Motor neuron (in vitro differentiated cells): ENCODE measurements at regions not wholly inside any gene's neighbourhood (a gene's known extent, or its start where the extent isn't known, plus 50 kb on each side); places are given as distances from the start of the nearest gene placed in this dataset.
A peak's percentile ranks its signal among the peaks of the same experiment; 100 is the strongest.
"Not testable (repeated sequence)": the region's sequence is repeated elsewhere in the genome, so short reads cannot be mapped to it uniquely, and the experiment has no call there.

Source experiments
- ATAC-seq, 8 experiments: fragments of 200-7000 bp; cut with Tn5 transposase; replicated peaks in 6 of 8; 2 replicates each; pipeline ENCODE4 v1.8.0; 2021; ENCODE audit warnings: mild to moderate bottlenecking in 8 of 8, moderate library complexity in 8 of 8
- H3K27ac ChIP-seq, 2 donors: fragments of 250-450 bp; sonication (Bioruptor Pico); 2 replicates each; pipeline ENCODE4 v1.9.0; 2021; ENCODE audit warnings: antibody characterized with exemption in 2 of 2, mild to moderate bottlenecking in 2 of 2, moderate library complexity in 1 of 2
- H3K4me1 ChIP-seq, 2 donors: fragments of 250-450 bp; sonication (Bioruptor Pico); replicated peaks in 1 of 2; 2 replicates each; pipeline ENCODE4 v1.6.1; 2021; ENCODE audit warnings: antibody characterized with exemption in 2 of 2, mild to moderate bottlenecking in 2 of 2, moderate library complexity in 1 of 2
- H3K4me3 ChIP-seq, 5 donors: fragments of 250-450 bp; sonication (Bioruptor Pico); 2 replicates each; pipeline ENCODE4 v1.9.0; 2021; ENCODE audit warnings: antibody characterized with exemption in 5 of 5, mild to moderate bottlenecking in 5 of 5, moderate library complexity in 4 of 5
- WGBS, 10 experiments: fragments of 450-650 bp; shearing (Covaris generic); methylation state at CpG; one replicate each; pipeline ENCODE4 v1.0.0; 2022; 5-methylcytosine and 5-hydroxymethylcytosine counted together
- in situ Hi-C, 9 experiments: fragments of 400-800 bp; cut with MboI; loops; one replicate each; pipeline ENCODE4 v1.15.0; 2021; ENCODE audit warnings: low sequenced_read_pairs in 9 of 9, low pct_unique_long_range_greater_than_20kb in 2 of 9; ENCODE audit not compliant: unreplicated experiment in 9 of 9

DNA sequence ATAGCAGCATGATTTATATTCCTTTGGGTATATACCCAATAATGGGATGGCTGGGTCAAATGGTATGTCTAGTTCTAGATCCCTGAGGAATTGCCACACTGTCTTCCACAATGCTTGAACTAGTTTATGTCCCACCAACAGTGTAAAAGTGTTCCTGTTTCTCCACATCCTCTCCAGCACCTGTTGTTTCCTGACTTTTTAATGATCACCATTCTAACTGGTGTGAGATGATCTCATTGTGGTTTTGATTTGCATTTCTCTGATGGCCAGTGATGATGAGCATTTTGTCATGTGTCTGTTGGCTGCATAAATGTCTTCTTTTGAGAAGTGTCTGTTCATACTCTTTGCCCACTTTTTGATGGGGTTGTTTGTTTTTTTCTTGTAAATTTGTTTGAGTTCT lies 54.0 kb upstream of the GPR89A start:
- H3K27ac ChIP-seq, in situ Hi-C loops, H3K4me1 ChIP-seq, H3K4me3 ChIP-seq, ATAC-seq: not testable (repeated sequence)

DNA sequence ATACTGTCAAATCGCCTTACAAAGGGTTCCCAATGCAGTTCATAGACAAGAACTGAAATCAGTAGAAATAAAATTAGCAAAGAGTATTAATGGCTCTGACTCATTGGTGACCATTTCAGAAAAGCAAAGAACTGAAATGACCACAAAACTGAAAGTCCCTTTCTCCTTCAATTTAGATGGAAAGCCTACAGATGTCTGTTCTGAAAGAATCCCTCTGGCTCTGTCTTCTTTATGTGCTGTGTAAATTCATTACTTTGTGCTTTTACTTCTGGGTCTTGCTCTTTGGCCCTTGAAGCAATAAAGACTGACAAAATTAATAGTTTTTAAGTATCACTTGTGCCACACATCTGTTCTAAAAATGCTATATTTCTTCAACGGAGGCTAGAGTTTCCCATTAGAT lies 62.7 kb upstream of the GPR89A start:
- Histone ChIP-seq H3K4me1 (no peaks in the 10 kb centered on the region), H3K27ac (no peak overlapping the region), H3K4me3 (no peak overlapping the region)
- ATAC-seq: no peak
- in situ Hi-C loops: no loop called here
- 18 to 100% (median 71%) methylated on average over 1 to 2 of the region's 2 CpGs for WGBS, 10 experiments

DNA sequence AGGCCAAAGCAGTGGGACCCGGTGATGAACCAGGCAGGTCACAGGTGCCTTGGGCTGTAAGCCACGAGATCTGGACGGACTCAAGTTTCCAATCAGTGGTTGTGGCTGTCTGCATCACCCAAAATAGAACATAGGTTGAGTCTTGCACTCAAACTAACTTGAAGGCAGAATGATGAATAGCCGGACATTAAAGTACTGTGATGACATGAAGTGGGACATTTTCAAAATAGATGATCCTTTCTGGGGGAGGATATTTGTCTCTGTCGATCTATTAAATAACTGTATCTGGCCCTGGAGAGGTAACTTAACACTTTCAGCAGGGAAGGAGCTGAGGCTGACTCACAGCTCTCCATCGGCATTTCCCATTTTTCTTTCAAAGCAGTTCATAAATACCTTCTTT lies 66.1 kb upstream of the GPR89A start:
- in situ Hi-C loops, H3K27ac ChIP-seq, H3K4me1 ChIP-seq, H3K4me3 ChIP-seq: not testable (repeated sequence)
- 0% methylated on average over 1 of the region's 6 CpGs; no CpG with 5 or more reads in 9 of the 10 experiments for WGBS, 10 experiments
- peak in 3 of 8 experiments; percentile 31 to 53 (median 50) for ATAC-seq

DNA sequence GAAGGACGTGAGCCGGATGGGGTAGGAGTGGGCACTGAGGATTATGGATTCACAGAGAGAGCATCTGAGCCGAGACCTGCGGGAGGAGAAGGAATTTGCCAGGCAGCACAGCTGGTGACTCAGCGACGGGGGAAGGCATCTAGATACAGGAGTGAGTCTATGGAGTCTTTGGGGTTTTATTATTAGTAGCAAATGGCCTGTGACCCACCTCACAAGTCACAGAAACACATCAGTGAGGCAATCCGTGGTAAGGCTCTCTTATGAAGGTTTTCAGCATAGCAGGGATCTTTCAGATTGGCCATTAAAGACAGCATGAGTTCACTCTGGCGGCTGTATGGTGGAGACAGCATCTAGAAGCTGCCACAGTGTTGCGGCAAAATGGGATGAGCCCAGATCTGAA lies 66.5 kb upstream of the GPR89A start:
- H3K4me3 ChIP-seq, H3K4me1 ChIP-seq, H3K27ac ChIP-seq, in situ Hi-C loops: not testable (repeated sequence)
- 18 to 38% methylated on average over 3 of the region's 9 CpGs; no CpG with 5 or more reads in 8 of the 10 experiments for WGBS, 10 experiments
- ATAC-seq: peak; percentile 24 to 83 (median 70)

DNA sequence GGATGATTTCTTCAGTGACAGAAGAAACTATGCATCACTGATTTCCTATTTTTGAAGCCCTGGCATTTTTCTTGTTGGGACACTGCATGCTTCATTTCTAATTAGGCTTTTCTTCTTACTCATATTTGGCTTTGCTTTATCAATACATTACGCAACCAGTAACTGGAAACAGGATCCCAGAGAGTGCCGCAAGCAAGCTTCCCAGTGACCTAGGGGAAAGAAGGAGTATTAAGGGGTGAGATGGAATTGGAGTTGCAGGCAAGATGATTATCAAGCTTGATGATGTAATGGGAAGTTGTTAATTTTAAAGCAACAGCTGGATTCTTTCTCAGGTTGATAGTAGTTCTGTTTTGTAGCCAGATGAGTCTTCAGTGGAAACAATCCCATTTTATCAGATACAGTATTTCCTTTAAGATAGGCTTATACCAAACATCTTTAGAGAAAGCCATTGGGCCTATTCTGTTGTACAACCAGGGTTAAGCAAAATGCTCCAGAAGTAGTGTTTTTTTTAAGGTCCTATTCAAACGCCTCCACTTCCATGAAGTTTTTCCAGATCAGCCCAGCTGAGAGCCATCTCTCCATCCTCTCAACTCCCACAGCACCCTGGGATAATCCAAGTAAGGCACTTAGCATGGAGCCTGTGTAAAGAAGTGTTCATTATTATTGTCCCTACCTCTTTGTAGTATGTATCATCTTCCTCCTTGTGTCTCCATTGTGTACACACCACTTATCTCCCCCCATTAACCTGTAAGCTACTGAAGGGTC lies 69.5 kb upstream of the GPR89A start:
- H3K27ac ChIP-seq, in situ Hi-C loops, H3K4me1 ChIP-seq, H3K4me3 ChIP-seq, ATAC-seq: not testable (repeated sequence)
- 7 to 100% (median 83%) methylated on average over 1 to 2 of the region's 3 CpGs; no CpG with 5 or more reads in 6 of the 10 experiments for WGBS, 10 experiments

DNA sequence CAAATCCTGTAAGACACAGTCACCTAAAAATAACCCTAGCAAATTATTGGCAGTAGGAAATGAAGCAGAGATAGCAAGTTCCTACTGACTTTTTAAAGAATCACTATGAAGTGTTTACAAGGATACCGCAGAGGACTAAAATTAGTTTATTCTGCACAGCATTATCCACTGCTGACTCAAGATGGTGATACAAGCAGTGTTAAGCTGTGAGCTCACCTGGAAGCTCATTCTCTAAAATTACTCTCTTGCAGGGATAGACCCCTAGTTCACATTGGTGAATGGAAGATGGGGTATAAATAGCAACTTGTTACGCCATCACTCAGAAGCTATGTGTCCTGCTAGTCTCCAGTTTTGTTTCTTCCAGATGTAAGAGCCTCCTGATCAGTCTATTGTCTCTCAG lies 70.8 kb upstream of the GPR89A start:
- H3K4me3 ChIP-seq, H3K27ac ChIP-seq, H3K4me1 ChIP-seq, in situ Hi-C loops: not testable (repeated sequence)
- 100% methylated on average over 1 of the region's 2 CpGs; no CpG with 5 or more reads in 8 of the 10 experiments for WGBS, 10 experiments
- ATAC-seq: peak in 5 of 8 experiments; percentile 38 to 80 (median 61)

DNA sequence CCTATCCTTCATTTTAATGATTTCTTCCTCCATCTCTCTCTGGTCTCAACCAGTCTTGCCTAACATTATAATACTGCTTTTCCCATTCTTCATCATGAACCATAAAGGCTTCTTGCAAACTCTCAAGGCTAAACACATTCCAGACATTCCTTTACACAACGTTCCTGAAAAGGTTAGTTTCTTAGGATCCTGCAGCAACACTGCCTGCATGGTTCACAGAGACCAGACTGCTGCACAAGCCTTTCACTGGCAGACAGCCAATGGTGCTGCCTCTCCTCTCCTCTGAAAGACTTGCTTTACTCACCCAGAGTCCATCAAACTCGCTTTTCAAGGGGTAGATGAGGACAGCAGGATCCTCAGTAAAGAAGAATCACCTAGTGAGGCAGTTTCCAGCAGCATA lies 72.3 kb upstream of the GPR89A start:
- H3K4me1 ChIP-seq, H3K27ac ChIP-seq, in situ Hi-C loops, H3K4me3 ChIP-seq: not testable (repeated sequence)
- ATAC-seq: peak; percentile 32 to 89 (median 69)
- 0 to 17% (median 0%) methylated on average over 1 of the region's 2 CpGs; no CpG with 5 or more reads in 7 of the 10 experiments for WGBS, 10 experiments

DNA sequence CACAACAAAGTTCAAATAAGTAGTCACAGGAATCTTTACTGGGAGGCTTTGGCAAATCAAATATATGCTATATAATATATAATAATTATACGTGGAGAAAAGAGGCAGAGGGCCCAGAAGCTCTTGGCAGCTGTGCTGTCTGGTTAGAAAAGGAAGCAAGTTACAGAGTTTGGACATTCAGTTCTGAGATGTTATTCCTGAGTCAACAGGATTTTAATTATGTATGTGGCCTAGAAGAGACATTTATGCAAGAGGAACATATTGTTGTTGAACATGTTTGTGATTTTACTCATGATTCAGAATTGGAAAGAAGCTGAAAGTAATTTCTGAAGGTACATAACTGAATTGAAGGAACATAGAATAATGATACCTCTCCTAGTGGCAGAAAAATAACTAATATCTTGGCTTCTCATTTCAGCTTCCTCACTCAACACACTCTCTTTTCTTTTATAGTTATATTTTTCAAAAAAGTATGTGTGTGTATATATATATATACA lies 79.7 kb upstream of the GPR89A start:
- H3K27ac ChIP-seq, in situ Hi-C loops, H3K4me1 ChIP-seq, H3K4me3 ChIP-seq: not testable (repeated sequence)
- WGBS, 10 experiments: 22 to 100% (median 56%) methylated on average over 1 of the region's 1 CpG; no CpG with 5 or more reads in 5 of the 10 experiments
- ATAC-seq: peak in 3 of 8 experiments; percentile 58 to 71 (median 59)

DNA sequence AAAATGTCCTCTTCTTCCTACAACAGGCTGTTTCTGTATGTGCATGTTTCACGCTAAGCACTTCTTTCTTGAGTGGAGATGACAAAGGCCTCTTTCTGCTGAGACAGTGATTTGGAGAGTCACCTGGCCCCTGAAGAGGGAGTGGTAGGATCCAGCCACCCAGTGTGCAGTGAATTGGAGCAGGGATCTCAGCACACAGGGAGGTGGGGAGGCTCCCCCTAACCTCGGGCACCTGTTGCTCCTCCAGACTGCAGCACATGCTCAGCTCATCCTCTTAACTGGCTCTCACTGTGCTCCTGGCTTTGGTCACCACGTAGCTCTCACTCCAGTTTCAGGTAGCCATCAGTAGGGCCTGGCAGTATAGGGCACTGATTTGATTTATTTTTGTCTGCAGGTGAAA lies 87.6 kb upstream of the GPR89A start:
- H3K27ac ChIP-seq, H3K4me1 ChIP-seq, ATAC-seq, in situ Hi-C loops, H3K4me3 ChIP-seq: not testable (repeated sequence)
- WGBS, 10 experiments: 61 to 71% methylated on average over 1 to 2 of the region's 3 CpGs; no CpG with 5 or more reads in 8 of the 10 experiments

DNA sequence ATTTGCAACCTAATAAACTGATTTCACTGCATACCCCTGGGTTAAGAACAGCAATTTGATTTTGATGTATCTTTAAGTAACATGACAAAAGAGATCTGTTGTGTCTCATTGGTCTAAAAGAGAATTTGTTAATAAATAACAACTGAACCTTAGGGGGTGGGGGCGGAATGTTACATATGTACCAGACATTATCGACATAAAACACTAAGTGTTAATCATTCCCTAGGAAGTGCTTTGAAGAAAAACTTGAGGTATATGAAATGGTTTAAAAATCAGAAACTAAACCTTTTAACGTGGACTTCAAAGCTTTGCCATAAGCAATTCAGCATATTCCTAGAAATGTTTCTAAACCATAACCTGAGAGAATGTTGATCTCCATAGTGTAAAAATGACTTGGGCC lies 88.5 kb upstream of the GPR89A start:
- WGBS, 10 experiments: 19 to 73% (median 34%) methylated on average over 1 to 3 of the region's 3 CpGs; no CpG with 5 or more reads in 2 of the 10 experiments
- H3K27ac ChIP-seq, H3K4me3 ChIP-seq, H3K4me1 ChIP-seq, ATAC-seq, in situ Hi-C loops: not testable (repeated sequence)

DNA sequence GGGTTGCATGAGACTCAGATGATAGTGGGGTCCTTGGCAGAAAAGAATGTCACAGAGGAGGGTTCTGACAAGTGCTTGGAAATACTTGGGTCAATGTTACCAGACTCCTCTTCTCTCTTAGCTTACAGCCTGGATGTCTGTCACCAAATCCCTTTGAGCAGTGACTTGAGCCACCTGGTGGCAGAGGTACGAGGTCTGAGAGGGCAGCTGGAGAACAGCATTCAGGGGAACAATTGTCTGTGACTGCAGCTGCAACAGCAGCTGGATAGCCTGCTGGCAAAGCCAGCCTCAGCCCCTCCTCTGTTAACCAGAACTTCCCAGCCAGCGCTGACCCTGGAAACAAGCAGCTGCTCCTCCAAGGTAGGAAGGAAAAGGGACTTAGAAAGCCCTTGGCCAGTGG lies 87.6 kb upstream of the NBPF20 start:
- ATAC-seq: not testable (repeated sequence)
- no CpG with 5 or more reads among the region's 2 CpGs for WGBS, 10 experiments

DNA sequence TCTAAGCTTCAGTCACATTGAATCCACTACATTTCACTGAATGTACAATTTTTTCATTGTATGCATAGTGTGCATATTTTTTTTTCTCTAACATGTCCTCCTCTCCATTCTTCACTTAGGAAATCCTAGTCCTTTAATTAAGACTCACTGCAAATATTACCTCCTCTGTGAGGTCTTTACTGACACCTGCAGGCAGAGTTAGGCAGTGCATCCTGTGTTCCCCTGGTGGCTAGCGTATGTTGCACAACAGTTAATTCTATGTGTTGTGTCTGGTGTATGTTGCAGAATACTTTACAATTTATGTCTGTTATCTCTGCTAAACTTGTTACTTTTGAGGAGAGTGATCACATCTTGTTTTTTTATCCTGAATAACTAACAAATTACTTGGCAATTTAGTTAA lies 82.7 kb upstream of the NBPF20 start:
- no CpG with 5 or more reads among the region's 1 CpG for WGBS, 10 experiments
- H3K4me1 ChIP-seq, in situ Hi-C loops, H3K27ac ChIP-seq, H3K4me3 ChIP-seq: not testable (repeated sequence)
- ATAC-seq: peak; percentile 69 to 84 (median 74)

More for the DNA sequence above, 87.6 kb upstream of the NBPF20 start:
- H3K27ac ChIP-seq, H3K4me1 ChIP-seq, H3K4me3 ChIP-seq, in situ Hi-C loops: not testable (repeated sequence)

DNA sequence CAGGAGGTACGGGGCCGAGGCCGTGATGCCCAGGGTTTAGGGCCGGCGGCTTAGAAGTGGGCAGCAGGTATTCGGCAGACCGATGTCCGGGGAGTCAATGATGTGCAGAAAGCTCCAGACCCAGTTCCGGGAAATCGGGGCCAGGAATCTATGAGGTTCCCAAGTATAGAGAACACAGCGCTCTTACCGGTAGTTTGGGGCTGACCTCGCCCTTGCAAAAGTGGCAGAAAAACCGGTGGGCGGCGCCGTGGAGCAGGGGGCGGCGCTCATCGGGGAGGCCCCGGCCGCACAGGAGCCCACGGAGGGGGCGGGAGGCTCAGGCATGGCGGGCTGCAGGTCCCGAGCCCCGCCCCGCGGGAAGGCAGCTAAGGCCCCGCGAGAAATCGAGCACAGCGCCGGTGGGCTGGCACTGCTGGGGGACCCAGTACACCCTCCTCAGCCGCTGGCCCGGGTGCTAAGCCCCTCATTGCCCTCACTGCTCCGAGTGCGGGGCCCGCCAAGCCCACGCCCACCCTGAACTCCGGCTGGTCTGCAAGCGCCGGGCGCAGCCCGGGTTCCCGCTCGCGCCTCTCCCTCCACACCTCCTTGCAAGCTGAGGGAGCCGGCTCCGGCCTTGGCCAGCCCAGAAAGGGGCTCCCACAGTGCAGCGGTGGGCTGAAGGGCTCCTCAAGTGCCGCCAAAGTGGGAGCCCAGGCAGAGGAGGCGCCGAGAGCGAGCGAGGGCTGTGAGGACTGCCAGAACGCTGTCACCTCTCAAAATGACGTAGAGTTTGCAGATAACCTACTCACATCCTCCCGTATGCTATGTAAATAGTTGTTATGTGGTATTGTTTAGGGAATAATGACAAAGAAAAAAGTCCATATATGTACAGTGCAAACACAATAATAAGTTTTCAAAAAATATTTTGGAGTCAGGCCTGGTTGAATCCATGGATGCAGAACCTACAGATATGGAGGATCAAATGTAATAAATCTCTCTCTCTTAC lies 80.6 kb upstream of the NBPF20 start:
- peak; percentile 19 to 89 (median 78) for ATAC-seq
- H3K4me3 ChIP-seq, H3K27ac ChIP-seq, in situ Hi-C loops, H3K4me1 ChIP-seq: not testable (repeated sequence)
- WGBS, 10 experiments: no CpG with 5 or more reads among the region's 59 CpGs
